ENCODE measurements at regions not wholly inside any gene's neighbourhood (a gene's known extent, or its start where the extent isn't known, plus 50 kb on each side); places are given as distances from the start of the nearest gene placed in this dataset.

DNA sequence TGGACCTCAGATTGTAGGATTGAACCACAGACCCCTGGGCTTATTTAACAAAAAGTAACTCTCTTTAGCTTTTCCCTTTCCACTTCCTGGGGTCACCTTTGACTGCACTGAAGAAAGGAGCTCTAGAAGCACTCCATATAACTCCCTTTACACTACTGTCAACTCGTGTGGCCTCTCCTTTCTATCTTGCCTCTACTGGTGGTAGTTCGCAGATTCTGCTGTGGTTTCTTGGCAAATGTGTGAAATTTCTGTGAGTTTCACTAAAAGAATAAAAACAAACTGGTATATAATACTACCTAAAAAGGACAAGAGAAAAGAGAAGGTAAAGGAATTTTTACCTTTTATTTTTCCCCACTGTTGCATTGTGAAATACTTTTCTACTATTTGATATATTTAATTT is 1298.1 kb downstream of the PCDH9 start:
- Histone ChIP-seq H3K27me3 (ENCODE audit: insufficient read depth, low read length) (no peaks in the 10 kb centered on the region), H3K4me1 (ENCODE audit: insufficient read depth, low read length) (no peaks in the 10 kb centered on the region; the same call in 1 of the 2 replicates), H3K18ac (ENCODE audit: insufficient read length, low read depth, low read length) (no peak overlapping the region), H3T11ph (ENCODE audit: low read length) (no peak overlapping the region), H3K79me1 (ENCODE audit: insufficient read depth, low read depth, low read length, poor library complexity, severe bottlenecking) (no peaks in the 10 kb centered on the region), H2BK12ac (ENCODE audit: insufficient read length, low read depth, low read length) (no peak overlapping the region), H3K23ac (ENCODE audit: insufficient read length, low read depth, low read length) (no peak overlapping the region), H3K4ac (ENCODE audit: low read depth, low read length) (no peak overlapping the region), H3K9me3 (ENCODE audit: control insufficient read depth, low read depth, low read length) (no peaks in the 10 kb centered on the region), H2AFZ (ENCODE audit: low read length) (no peak overlapping the region), H3K56ac (ENCODE audit: insufficient read length, low read depth, low read length) (no peak overlapping the region), H3K4me2 (ENCODE audit: insufficient read depth, insufficient read length, low read length) (no peak overlapping the region), H3K79me2 (ENCODE audit: insufficient read depth, low read length) (no peaks in the 10 kb centered on the region), H2BK5ac (ENCODE audit: insufficient read length, low read length) (no peak overlapping the region), H3K27ac (ENCODE audit: insufficient read length, low read depth, low read length) (no peak overlapping the region), H4K20me1 (ENCODE audit: control insufficient read depth, insufficient read depth, insufficient read length) (no peaks in the 10 kb centered on the region), H3K9ac (ENCODE audit: extremely low read depth, insufficient read length, low read length) (no peak overlapping the region), H2BK20ac (ENCODE audit: low read depth, low read length, poor library complexity, severe bottlenecking) (no peak overlapping the region), H2BK15ac (ENCODE audit: low read depth, low read length) (no peak overlapping the region), H4K8ac (replicated peaks; ENCODE audit: insufficient read length, low read depth, low read length) (no peak overlapping the region), H3K23me2 (ENCODE audit: insufficient read length, low read depth, low read length, poor library complexity, severe bottlenecking) (no peaks in the 10 kb centered on the region), H2BK120ac (ENCODE audit: low read depth, low read length, poor library complexity, severe bottlenecking) (no peak overlapping the region), H4K91ac (ENCODE audit: insufficient read length, low read depth, low read length) (no peak overlapping the region), H4K5ac (ENCODE audit: insufficient read length, low read depth, low read length) (no peak overlapping the region), H3K14ac (ENCODE audit: insufficient read depth, low read length) (no peak overlapping the region), H2AK5ac (ENCODE audit: insufficient read length, low read length) (no peak overlapping the region)
- Mint-ChIP-seq H3K4me1 (peaks cover 1 to 2% of the 10 kb centered on the region in 2 experiments), H3K27me3 (ENCODE audit: low read depth) (no peaks in the 10 kb centered on the region), H3K36me3 (ENCODE audit: insufficient read depth in 1 of 3, low read depth in 3 of 3) (no peaks in the 10 kb centered on the region), H3K4me3 (no peak overlapping the region), H3K9me3 (no peaks in the 10 kb centered on the region), H3K27ac (no peak overlapping the region)
- TF ChIP-seq, protein P1, sequence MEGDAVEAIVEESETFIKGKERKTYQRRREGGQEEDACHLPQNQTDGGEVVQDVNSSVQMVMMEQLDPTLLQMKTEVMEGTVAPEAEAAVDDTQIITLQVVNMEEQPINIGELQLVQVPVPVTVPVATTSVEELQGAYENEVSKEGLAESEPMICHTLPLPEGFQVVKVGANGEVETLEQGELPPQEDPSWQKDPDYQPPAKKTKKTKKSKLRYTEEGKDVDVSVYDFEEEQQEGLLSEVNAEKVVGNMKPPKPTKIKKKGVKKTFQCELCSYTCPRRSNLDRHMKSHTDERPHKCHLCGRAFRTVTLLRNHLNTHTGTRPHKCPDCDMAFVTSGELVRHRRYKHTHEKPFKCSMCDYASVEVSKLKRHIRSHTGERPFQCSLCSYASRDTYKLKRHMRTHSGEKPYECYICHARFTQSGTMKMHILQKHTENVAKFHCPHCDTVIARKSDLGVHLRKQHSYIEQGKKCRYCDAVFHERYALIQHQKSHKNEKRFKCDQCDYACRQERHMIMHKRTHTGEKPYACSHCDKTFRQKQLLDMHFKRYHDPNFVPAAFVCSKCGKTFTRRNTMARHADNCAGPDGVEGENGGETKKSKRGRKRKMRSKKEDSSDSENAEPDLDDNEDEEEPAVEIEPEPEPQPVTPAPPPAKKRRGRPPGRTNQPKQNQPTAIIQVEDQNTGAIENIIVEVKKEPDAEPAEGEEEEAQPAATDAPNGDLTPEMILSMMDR (conservative IDR thresholded peaks at IDR 0.05) = no peak
- no CpG with 5 or more reads among the region's 2 CpGs for WGBS (ENCODE audit: extremely low coverage, insufficient read length, low lambda C conversion rate)
- DNase-seq = no peak
